Tibial nerve (tissue), 4 donors: ENCODE measurements at regions not wholly inside any gene's neighbourhood (a gene's known extent, or its start where the extent isn't known, plus 50 kb on each side); places are given as distances from the start of the nearest gene placed in this dataset.

Experiments used
- DNase-seq, 2 donors: peaks; one replicate each; pipeline ENCODE4 v3.0.0-alpha.2; 2019; ENCODE audit warnings: low spot score in 2 of 2
- H3K27ac ChIP-seq, 4 donors: fragments of 200-600 bp; sonication (generic) in 3 of 4; one replicate each; pipeline ENCODE4 v1.5.1; 2017 to 2019; ENCODE audit warnings: mild to moderate bottlenecking in 1 of 4
- H3K27me3 ChIP-seq, 2 donors: fragments of 200-600 bp; sonication (generic) in 1 of 2; one replicate each; pipeline versions ENCODE4 v1.5.1 to v1.6.0; 2017 to 2019
- H3K36me3 ChIP-seq, 3 donors: fragments of 200-600 bp; sonication (generic); one replicate each; pipeline ENCODE4 v1.5.1; 2018 to 2019
- H3K4me1 ChIP-seq, 4 donors: fragments of 200-600 bp; sonication (generic) in 3 of 4; one replicate each; pipeline ENCODE4 v1.5.1; 2017 to 2019
- H3K4me3 ChIP-seq, 4 donors: fragments of 200-600 bp; sonication (generic) in 3 of 4; one replicate each; pipeline ENCODE4 v1.5.1; 2017 to 2019; ENCODE audit warnings: mild to moderate bottlenecking in 1 of 4, moderate library complexity in 1 of 4
- H3K9me3 ChIP-seq, 4 donors: fragments of 200-600 bp; sonication (generic) in 3 of 4; one replicate each; pipeline ENCODE4 v1.5.1; 2017 to 2019
- EP300 ChIP-seq, 2 donors: sonication (generic); formaldehyde crosslinking; IDR thresholded peaks; one replicate each; pipeline ENCODE4 v1.6.1; 2017; ENCODE audit warnings: antibody characterized with exemption in 2 of 2, mild to moderate bottlenecking in 1 of 2
- POLR2A ChIP-seq, 2 donors: fragments of 450-650 bp; IDR thresholded peaks; one replicate each; pipeline ENCODE4 v1.6.1; 2017; ENCODE audit warnings: antibody characterized with exemption in 2 of 2, mild to moderate bottlenecking in 2 of 2, moderate library complexity in 2 of 2
- WGBS, 2 donors: methylation state at CpG; one replicate each; pipeline ENCODE4 v1.1.5; 2018; 5-methylcytosine and 5-hydroxymethylcytosine counted together
- TF ChIP-seq, protein P1 (sequence below), 5 experiments: fragments of 200-600 bp in 3 of 5; fragments of 450-650 bp in 2 of 5; sonication (generic) in 3 of 5; IDR thresholded peaks; one replicate each; pipeline ENCODE4 v1.5.1; 2016 to 2019; ENCODE audit warnings: antibody characterized with exemption in 5 of 5, mild to moderate bottlenecking in 3 of 5, moderate library complexity in 2 of 5

GRCh38 chr10:121025731-121026130 is 174.6 kb downstream of the WDR11 start:
- no peaks in the 10 kb centered on the region for H3K36me3 ChIP-seq
- no peaks in the 10 kb centered on the region for H3K4me1 ChIP-seq
- H3K27ac ChIP-seq = no peak overlapping the region
- TF ChIP-seq EP300 (IDR thresholded peaks at IDR 0.05) (no peak), POLR2A (IDR thresholded peaks at IDR 0.05) (no peak)
- TF ChIP-seq, protein P1, sequence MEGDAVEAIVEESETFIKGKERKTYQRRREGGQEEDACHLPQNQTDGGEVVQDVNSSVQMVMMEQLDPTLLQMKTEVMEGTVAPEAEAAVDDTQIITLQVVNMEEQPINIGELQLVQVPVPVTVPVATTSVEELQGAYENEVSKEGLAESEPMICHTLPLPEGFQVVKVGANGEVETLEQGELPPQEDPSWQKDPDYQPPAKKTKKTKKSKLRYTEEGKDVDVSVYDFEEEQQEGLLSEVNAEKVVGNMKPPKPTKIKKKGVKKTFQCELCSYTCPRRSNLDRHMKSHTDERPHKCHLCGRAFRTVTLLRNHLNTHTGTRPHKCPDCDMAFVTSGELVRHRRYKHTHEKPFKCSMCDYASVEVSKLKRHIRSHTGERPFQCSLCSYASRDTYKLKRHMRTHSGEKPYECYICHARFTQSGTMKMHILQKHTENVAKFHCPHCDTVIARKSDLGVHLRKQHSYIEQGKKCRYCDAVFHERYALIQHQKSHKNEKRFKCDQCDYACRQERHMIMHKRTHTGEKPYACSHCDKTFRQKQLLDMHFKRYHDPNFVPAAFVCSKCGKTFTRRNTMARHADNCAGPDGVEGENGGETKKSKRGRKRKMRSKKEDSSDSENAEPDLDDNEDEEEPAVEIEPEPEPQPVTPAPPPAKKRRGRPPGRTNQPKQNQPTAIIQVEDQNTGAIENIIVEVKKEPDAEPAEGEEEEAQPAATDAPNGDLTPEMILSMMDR (IDR thresholded peaks at IDR 0.05) = no peak
- H3K4me3 ChIP-seq = no peak overlapping the region
- no peak for DNase-seq
- H3K27me3 ChIP-seq = no peaks in the 10 kb centered on the region
- 83 to 87% methylated on average over 3 of the region's 3 CpGs for WGBS, 2 donors
- no peaks in the 10 kb centered on the region for H3K9me3 ChIP-seq

DNA sequence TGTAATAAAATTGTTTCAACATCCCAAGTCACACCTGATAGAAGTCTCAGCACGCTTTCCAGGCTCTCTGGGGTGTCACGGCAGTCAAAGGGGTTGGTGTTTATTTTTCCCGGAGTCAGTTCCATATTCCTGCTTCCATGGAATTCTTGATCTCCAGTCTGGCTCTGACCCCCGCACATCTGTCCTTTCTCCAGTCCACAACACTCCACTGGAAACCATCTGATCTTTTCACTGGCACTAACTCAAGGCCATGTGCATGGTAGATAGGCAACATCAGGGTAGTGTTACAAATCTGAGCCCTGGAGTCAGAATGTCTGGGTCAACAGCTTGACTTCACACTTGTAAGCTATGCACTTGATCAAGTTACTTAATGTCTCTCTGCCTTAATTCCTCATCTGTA is 176.2 kb downstream of the WDR11 start:
- no peak overlapping the region for H3K4me3 ChIP-seq
- no peak for DNase-seq
- no peak for TF ChIP-seq POLR2A (IDR thresholded peaks at IDR 0.05)
- TF ChIP-seq, protein P1 (IDR thresholded peaks at IDR 0.05) = no peak
- no peak for TF ChIP-seq EP300 (IDR thresholded peaks at IDR 0.05)
- H3K9me3 ChIP-seq = no peaks in the 10 kb centered on the region
- H3K4me1 ChIP-seq = no peaks in the 10 kb centered on the region
- WGBS, 2 donors = 64 to 71% methylated on average over 4 of the region's 4 CpGs
- H3K36me3 ChIP-seq = no peaks in the 10 kb centered on the region
- H3K27me3 ChIP-seq = no peaks in the 10 kb centered on the region
- H3K27ac ChIP-seq = no peak overlapping the region

GRCh38 chr10:121032460-121032859 is 181.3 kb downstream of the WDR11 start:
- TF ChIP-seq EP300 (IDR thresholded peaks at IDR 0.05) (no peak), POLR2A (IDR thresholded peaks at IDR 0.05) (no peak)
- TF ChIP-seq, protein P1 (IDR thresholded peaks at IDR 0.05) = no peak
- no peak overlapping the region for H3K27ac ChIP-seq

GRCh38 chr10:121033366-121033765 is 182.2 kb downstream of the WDR11 start:
- peak in 1 of 2 donors; percentile 17 for DNase-seq
- Histone ChIP-seq H3K36me3 (no peaks in the 10 kb centered on the region), H3K27me3 (no peaks in the 10 kb centered on the region), H3K4me1 (no peaks in the 10 kb centered on the region), H3K9me3 (no peaks in the 10 kb centered on the region), H3K27ac (no peak overlapping the region), H3K4me3 (no peak overlapping the region)
- TF ChIP-seq, protein P1 (IDR thresholded peaks at IDR 0.05) = no peak
- TF ChIP-seq POLR2A (IDR thresholded peaks at IDR 0.05) = no peak
- TF ChIP-seq EP300 (IDR thresholded peaks at IDR 0.05) = peak in 1 of 2 donors; percentile 13
- WGBS, 2 donors = 48 to 63% methylated on average over 3 of the region's 3 CpGs

More at GRCh38 chr10:121032460-121032859, 181.3 kb downstream of the WDR11 start:
- no peak for DNase-seq
- Histone ChIP-seq H3K36me3 (no peaks in the 10 kb centered on the region), H3K4me3 (no peak overlapping the region), H3K9me3 (no peaks in the 10 kb centered on the region), H3K4me1 (no peaks in the 10 kb centered on the region), H3K27me3 (no peaks in the 10 kb centered on the region)
- WGBS, 2 donors = 55 to 71% methylated on average over 3 of the region's 3 CpGs

- H3K4me1 ChIP-seq = no peaks in the 10 kb centered on the region
- DNase-seq = no peak
- no peak overlapping the region for H3K4me3 ChIP-seq
- no peak overlapping the region for H3K27ac ChIP-seq
- no peaks in the 10 kb centered on the region for H3K36me3 ChIP-seq
- WGBS, 2 donors = 15 to 16% methylated on average over 4 of the region's 4 CpGs
- H3K9me3 ChIP-seq = no peaks in the 10 kb centered on the region
- TF ChIP-seq EP300 (IDR thresholded peaks at IDR 0.05) = no peak
- TF ChIP-seq, protein P1 (IDR thresholded peaks at IDR 0.05) = no peak
- no peak for TF ChIP-seq POLR2A (IDR thresholded peaks at IDR 0.05)
- no peaks in the 10 kb centered on the region for H3K27me3 ChIP-seq
These were observed 185.3 kb downstream of the WDR11 start for GRCh38 chr10:121036431-121036830.
